ENCODE measurements at regions not wholly inside any gene's neighbourhood (a gene's known extent, or its start where the extent isn't known, plus 50 kb on each side); places are given as distances from the start of the nearest gene placed in this dataset.

GRCh38 chr2:203650860-203651613 is 55.4 kb upstream of the CD28 start:
- no peaks in the 10 kb centered on the region for H3K9me3 ChIP-seq (ENCODE audit: control insufficient read depth, low read length)
- H3K79me2 ChIP-seq = no peaks in the 10 kb centered on the region
- no peak overlapping the region for H3K9ac ChIP-seq
- peaks cover 6% of the 10 kb centered on the region for H3K4me1 ChIP-seq
- no peaks in the 10 kb centered on the region for H3K27me3 ChIP-seq (ENCODE audit: control insufficient read depth, insufficient read depth, low read length)
- H2AFZ ChIP-seq = peak overlapping the region; percentile 36
- no peaks in the 10 kb centered on the region for H3K36me3 ChIP-seq (ENCODE audit: control insufficient read depth, insufficient read depth, low read length)
- H3K4me2 ChIP-seq (ENCODE audit: low read length) = peak overlapping the region; percentile 27
- no peak overlapping the region for H3K4me3 ChIP-seq (ENCODE audit: low read depth, low read length)
- H3K27ac ChIP-seq = peak overlapping the region; percentile 41
- peak; percentile 40 for TF ChIP-seq CTCF (IDR thresholded peaks at IDR 0.05)

GRCh38 chr2:203651621-203652020 is 54.8 kb upstream of the CD28 start:
- Histone ChIP-seq H3K9ac (no peak overlapping the region), H3K4me3 (ENCODE audit: low read depth, low read length) (no peak overlapping the region), H2AFZ (peak overlapping the region; percentile 36), H3K4me2 (ENCODE audit: low read length) (no peak overlapping the region), H3K36me3 (ENCODE audit: control insufficient read depth, insufficient read depth, low read length) (no peaks in the 10 kb centered on the region), H3K79me2 (no peaks in the 10 kb centered on the region), H3K27me3 (ENCODE audit: control insufficient read depth, insufficient read depth, low read length) (no peaks in the 10 kb centered on the region), H3K9me3 (ENCODE audit: control insufficient read depth, low read length) (no peaks in the 10 kb centered on the region), H3K4me1 (peaks cover 6% of the 10 kb centered on the region), H3K27ac (no peak overlapping the region)
- TF ChIP-seq CTCF (IDR thresholded peaks at IDR 0.05) = no peak

GRCh38 chr2:203654826-203655225 is 51.6 kb upstream of the CD28 start:
- no peak for TF ChIP-seq CTCF (IDR thresholded peaks at IDR 0.05)
- H3K9ac ChIP-seq = no peak overlapping the region
- peaks cover 6% of the 10 kb centered on the region for H3K4me1 ChIP-seq
- H3K9me3 ChIP-seq (ENCODE audit: control insufficient read depth, low read length) = no peaks in the 10 kb centered on the region
- H3K27me3 ChIP-seq (ENCODE audit: control insufficient read depth, insufficient read depth, low read length) = no peaks in the 10 kb centered on the region
- H3K4me2 ChIP-seq (ENCODE audit: low read length) = no peak overlapping the region
- no peak overlapping the region for H2AFZ ChIP-seq
- no peak overlapping the region for H3K27ac ChIP-seq
- no peak overlapping the region for H3K4me3 ChIP-seq (ENCODE audit: low read depth, low read length)
- no peaks in the 10 kb centered on the region for H3K79me2 ChIP-seq
- H3K36me3 ChIP-seq (ENCODE audit: control insufficient read depth, insufficient read depth, low read length) = no peaks in the 10 kb centered on the region

GRCh38 chr2:203656522-203657287 is 49.7 kb upstream of the CD28 start:
- Histone ChIP-seq H3K36me3 (ENCODE audit: control insufficient read depth, insufficient read depth, low read length) (no peaks in the 10 kb centered on the region), H3K4me2 (ENCODE audit: low read length) (no peak overlapping the region), H3K4me1 (no peaks in the 10 kb centered on the region), H3K27ac (no peak overlapping the region), H3K79me2 (no peaks in the 10 kb centered on the region), H3K4me3 (ENCODE audit: low read depth, low read length) (no peak overlapping the region), H2AFZ (peak overlapping the region; percentile 28), H3K27me3 (ENCODE audit: control insufficient read depth, insufficient read depth, low read length) (no peaks in the 10 kb centered on the region), H3K9ac (no peak overlapping the region), H3K9me3 (ENCODE audit: control insufficient read depth, low read length) (no peaks in the 10 kb centered on the region)
- no peak for TF ChIP-seq CTCF (IDR thresholded peaks at IDR 0.05)
